ENCODE measurements at regions not wholly inside any gene's neighbourhood (a gene's known extent, or its start where the extent isn't known, plus 50 kb on each side); places are given as distances from the start of the nearest gene placed in this dataset.
"Not testable (repeated sequence)": the region's sequence is repeated elsewhere in the genome, so short reads cannot be mapped to it uniquely, and the experiment has no call there.

DNA sequence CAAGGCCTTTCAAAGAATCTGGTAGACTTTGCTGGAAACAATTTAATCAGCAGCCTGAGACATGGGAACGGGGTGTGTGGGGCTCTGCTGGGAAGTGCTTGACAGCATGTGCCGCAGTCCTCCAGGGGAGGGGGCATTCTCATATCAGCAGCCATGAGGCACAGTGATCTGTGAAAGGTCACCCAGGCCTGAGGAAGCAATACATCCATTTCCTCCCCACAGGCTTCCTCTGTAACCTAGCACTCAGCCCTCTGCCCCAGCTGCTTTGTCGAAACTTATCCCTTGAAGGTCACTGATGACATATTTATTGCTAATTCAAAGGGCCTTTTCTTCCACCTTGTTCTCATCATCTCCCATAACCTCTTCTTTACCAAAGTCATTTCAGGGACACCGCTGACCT, 103.3 kb downstream of the TNFAIP3 start:
- DNase-seq: no peak

DNA sequence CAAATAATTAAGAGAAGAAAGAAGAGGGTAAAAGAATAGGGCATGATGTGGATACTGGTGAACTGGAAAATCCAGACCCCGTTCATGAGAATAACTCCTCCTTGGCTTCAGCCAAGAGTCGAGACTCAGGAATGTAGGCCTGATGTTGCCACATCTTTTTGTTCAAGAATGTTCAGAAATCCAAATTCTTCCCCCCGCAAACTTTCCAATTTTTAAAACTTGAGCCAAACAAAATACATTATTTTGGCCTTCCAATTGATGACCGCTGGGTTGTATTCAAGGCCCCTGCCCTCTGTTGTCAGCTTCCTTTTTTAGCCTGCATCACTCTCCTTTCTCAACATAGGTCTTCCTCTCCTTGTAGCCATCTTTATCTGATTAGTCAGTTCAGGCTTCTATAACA, 106.1 kb downstream of the TNFAIP3 start:
- DNase-seq: no peak

DNA sequence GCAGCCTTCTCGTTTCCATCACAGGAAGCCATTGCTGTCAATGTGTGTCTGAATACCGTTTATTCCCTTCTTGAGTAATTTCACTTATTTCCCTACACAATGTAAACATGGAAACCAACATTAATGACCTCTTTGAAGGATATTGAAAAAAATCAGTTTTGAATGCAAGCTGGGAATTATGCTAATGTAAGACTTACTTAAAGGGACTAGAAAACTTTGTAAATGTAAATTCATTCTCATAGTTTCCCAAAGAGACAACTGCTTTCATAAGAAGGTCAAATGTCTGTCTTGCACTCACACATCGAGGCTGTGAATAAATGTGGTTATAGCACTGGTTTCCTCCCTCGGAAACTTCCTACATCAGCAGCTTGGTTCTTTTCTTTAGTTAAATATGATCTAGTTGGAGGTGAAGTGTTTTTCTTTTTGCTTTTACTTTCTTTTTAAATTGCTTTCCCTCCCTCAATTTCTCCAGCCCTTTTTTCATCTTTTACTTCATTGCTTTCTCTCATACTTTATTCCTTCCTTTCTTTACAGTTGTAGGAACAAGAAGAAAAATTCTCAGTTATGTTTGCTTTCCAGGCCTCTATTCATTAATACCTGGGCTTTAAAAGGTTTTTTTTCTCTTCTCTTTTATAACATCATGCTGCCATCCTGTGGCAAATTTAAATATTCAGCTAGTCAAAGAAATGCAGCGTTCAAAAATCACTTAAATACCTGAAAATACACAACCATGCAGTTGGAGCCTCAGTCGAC, 108.3 kb downstream of the TNFAIP3 start:
- peak; percentile 39 for DNase-seq

DNA sequence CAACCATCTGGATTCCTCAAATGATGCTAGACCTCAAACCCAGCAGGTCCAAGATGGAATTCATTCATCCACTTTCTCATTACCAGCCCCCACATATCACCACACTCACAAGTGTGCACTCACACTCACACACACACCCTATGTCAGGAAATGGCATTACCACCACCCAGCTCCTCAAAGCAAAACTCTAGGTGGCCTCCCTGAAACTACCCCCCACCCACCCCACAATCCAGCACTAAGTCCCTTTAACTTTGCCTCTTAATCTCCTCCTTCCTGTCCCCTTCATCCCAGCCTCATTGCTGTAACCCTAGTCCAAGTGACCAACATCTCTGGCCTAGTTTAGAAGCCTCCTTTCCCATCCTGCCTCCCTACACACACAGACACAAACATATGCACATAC, 109.4 kb downstream of the TNFAIP3 start:
- DNase-seq: no peak

DNA sequence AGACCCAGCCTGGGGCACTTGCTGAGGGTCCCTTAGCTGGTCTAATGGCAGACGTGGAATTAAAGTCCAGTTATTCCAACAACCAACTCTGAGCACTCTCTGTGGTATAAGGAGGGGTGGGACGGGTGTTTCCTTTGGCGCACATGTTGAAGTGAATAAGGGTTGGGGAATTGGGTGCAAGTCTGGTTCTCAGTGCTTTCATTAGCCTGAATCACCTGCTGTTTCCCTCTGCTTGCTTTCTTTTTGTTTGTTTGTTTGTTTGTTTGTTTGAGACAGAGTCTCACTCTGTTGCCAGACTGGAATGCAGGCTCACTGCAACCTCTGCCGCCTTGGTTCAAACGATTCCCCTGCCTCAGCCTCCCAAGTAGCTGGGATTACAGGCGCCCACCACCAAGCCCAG, 110.1 kb downstream of the TNFAIP3 start:
- DNase-seq: no peak

DNA sequence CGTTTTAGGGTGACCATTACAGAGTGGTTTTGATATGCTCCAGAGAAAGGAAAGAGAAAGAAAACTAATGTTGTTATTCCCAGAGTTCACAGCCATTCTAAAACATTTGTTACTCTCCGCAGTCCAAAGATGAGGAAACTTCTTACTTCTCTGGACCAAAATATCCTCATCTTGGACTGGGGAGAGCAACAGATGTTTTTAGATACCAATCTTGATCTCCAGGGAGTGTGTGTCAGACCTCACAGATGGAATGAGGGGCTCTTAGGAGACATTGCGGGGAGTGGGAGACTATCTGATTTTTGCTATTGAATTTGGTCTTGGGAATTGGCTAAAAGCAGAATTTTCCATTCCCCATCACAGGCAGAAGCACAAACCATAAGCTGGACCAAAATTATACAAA, 110.8 kb downstream of the TNFAIP3 start:
- no peak for DNase-seq

DNA sequence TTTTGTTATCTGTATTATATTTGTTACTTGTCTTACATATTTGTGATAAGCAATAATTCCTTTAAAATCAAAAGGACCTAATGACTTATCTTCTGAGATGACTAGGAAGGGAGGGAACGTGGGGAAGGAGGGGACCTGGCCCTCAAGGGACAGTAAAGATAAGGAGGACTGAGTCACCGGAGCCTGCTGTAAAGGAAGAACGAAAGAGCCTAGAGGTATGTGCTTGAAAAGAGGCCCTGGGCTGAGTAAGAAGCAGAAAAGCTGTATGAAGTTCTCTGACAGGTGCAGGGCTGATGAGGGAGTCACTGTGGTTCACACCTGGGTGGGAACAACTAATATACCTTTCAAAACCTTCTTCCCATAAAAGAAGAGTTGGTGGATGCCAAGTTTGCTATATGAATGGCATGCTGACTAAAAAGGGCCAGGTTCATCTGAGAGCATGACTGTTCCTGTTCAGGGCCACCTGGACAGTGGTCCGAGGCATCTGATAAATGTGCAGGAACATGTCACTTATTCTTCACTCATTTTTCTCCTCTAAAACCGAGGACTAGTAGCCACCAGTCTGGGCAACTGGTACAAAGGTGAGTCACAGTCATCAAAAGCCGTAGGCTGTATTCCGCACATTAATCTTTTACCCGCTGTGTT, 111.3 kb downstream of the TNFAIP3 start:
- peak; percentile 23 for DNase-seq

DNA sequence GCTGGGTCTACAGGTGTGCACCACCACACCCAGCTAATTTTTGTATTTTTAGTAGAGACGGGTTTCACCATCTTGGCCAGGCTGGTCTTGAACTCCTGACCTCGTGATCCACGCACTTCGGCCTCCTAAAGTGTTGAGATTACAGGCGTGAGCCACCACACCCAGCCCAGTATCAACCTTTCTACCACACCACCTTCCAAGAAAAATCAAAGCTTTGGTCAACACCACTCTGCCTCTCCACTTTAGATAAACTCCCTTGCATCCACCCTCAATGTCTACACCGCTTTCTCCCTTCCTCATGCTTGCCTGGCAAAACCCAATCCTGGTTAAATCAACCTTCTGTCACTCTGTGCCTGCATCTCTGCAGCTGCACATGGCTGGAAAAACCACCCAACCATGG, 112.2 kb downstream of the TNFAIP3 start:
- not testable (repeated sequence) for DNase-seq

DNA sequence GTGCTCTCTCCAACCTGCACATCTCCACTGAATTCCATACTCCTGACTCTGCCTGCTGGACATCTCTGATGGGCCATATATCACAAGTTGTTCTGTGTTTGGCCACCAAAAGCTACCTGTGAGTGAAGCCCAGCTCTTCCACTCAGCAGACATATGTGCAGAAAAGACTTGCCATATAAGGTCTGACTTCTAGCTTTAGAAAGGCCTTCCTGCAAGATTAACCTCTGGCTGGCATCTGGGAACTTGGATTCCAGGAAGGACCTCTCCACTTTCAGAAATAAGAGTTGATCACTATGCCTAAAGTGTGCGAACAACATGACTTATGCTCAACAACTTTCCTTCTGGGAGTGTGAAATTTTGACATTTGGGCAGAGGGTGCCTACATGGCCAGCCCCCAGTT, 113.7 kb downstream of the TNFAIP3 start:
- DNase-seq: no peak

DNA sequence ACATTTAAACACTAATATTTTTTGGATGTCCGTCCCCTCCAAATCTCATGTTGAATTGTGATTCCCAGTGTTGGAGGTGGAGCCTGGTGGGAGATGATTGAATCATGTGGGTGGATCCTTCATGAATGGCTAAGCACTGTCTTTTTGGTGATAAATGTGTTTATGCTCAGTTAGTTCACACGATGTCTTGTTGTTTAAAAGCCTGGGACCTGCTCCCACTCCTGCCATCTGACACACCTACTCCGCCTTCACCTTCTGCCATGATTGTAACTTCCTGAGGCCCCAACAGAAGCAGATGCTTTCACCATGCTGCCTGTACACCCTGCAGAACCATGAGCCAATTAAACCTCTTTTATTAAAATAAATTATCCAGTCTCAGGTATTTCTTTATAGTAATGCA, 114.7 kb downstream of the TNFAIP3 start:
- no peak for DNase-seq

DNA sequence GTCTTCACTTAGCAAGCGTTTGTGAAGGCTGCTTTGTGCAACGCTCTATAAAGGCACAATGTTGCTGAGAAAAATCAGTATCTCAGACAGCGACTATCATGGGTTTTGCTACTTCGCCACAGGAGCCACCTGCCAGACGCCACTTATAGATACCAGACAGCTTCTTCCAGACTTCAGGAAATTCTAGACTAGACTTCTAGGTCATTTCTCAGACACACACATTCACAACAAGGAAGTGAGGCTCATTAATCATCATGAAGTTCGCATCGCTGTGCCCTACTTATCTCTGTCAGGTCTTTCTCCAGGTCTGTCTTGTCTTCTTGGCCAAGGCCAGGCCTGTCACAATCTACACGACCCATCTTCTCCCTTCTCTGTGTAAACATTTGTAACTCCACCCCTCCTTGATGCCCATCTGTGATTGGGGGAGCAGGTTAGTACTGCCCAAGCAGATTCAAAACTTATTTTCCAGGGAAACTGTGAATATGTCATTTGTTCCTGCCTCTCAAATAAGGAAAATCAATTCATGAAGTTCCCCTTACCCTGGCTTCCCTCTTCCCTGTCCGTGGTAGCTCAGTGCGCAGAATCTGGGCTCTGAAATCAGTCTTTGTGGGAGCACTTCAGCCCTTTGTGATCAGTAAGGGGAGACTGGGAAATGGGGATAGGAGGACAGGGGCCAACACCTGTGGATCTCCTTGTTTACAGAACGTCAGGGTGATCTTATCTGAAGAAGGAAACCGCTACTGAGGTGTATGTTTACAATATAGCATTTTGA, 115.5 kb downstream of the TNFAIP3 start:
- peak; percentile 48 for DNase-seq

DNA sequence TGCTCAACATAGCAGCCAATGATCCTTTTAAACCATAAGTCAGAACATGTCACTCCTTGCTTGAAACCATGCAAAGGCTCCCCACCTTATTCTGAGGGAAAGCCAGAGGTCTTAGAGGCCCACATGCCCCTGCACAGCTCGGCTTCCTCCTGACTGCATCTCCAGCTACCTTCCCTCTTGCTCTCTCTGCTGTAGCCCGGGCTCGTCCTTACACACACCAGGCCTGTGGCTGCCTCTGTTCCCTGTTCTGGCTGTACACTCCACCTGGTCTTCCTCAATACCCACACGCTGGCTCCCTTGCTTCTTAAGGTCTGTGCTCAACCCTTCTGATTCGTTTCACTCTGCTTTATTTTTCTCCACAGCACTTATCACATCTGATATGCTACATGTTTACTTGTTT, 116.2 kb downstream of the TNFAIP3 start:
- no peak for DNase-seq

DNA sequence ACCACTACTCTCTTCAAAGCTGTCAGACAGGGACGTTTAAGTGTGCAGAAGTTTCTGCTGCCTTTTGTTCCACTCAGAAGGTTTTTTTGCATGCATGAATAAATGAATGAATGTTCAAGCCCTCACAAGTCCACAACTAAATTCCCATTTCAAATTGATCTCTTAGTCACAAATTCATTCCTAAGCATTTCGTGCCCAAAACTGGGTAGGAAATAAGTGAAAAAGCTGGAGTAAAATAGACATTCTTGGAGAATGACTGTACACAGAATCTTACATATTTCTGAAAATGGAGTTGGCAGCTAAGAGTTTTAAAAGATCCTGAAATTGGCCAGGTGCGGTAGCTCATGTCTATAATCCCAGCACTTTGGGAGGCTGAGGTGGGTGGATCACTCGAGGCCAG, 117.6 kb downstream of the PERP start:
- no peak for DNase-seq

DNA sequence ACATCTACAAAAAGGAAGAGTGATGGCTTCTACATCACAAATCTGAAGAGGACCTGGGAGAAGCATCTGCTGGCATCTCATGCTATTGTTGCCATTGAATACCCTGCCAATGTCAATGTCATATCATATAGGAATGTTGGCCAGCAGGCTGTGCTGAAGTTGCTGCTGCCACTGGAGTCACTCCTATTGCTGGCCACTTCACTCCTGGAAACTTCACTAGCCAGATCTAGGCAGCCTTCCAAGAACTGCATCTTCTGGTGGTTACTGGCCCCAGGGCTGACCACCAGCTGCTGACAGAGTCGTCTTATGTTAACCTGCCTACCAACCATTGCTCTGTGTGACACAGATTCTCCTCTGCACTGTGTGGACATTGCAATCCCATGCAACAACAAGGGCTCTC, 111.8 kb downstream of the PERP start:
- DNase-seq: no peak

DNA sequence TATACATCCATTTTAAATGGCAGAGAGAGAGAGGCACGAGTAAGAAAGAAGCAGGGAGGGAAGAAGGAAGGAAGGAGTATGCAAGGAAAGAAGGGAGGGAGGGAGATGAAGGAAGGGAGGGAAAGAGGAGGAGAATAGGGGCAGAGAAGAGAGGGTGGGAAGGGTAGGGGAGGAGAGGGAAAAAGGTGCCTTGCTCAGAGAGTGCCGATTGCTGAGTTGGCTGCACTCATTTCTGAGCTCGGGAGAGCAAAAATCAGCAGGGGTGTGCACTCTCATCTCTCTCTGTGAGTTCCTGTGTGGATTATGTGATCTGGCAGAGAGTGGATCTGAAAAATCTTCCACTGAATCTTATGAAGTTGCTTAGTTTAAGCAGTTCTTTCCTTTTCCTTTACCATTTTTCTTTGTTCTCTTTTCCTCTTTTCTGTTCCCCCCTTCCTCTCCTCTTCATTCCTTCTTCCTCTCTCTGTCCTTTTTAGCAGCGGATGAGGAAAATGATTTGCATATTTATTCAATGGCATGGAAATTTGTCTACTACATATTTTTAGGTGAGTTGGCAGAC, 108.7 kb downstream of the PERP start:
- no peak for DNase-seq

DNA sequence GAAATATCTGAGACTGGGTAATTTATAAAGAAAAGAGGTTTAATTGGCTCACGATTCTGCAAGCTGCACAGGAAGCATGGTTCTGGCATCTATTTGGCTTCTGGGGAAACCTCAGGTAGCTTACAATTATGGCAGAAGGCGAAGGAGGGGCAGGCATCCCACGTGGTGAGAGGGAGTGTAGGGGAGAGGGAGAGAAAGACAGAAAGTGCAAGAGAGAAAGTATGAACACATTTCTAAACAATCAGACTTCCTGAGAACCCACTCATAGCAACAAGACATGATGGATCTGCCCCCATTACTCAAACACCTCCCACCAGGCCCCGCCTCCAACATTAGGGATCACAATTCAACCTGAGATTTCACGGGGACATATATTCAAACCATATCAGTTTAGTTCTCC, 107.4 kb downstream of the PERP start:
- no peak for DNase-seq

DNA sequence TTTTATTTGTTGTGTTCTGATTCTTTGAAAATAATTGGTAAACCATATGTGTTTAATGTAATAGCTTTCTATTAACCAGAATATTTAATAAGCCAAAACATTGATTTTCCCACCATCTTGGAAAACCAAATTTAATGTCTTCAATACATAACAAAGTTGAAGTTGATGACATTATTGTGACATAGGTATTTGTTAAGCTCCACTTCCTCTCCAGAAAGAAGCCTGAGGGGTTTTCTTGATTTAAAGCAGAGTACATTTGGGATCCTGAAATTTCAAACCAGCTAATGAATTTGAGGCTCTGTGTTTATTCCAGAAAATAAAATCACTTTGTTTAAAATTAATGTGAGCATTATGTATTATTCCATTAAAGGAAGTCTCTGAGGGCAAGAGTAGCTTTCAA, 106.3 kb downstream of the PERP start:
- DNase-seq: no peak

DNA sequence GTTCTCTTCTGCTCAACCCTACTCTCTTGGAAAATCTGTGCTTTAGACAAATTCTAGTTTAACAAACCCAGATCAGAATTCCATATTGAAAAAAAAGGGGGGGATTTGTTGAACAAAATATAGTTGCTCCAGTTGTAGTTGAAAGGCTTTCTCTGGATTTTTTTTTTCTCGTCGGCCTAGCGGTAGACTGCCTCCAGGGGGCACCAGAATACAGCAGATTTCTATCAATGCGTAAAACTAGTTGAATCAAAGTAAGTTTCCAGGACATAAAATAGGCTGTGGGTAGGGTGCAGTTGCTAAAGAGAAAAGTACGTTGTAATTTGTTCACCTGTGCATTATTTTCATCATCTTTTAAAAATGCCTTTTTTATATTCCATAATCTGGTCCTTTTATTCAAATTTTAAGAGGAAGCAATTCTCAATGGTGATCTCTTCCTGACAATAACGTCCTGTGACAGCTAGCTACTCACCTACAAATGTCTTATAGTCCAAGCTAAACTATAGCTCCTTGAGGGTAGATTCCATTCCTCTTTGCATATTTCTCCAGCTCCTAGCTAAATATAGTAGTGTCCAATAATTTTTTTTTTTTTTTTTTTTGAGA, 105.4 kb downstream of the PERP start:
- DNase-seq: peak; percentile 75

DNA sequence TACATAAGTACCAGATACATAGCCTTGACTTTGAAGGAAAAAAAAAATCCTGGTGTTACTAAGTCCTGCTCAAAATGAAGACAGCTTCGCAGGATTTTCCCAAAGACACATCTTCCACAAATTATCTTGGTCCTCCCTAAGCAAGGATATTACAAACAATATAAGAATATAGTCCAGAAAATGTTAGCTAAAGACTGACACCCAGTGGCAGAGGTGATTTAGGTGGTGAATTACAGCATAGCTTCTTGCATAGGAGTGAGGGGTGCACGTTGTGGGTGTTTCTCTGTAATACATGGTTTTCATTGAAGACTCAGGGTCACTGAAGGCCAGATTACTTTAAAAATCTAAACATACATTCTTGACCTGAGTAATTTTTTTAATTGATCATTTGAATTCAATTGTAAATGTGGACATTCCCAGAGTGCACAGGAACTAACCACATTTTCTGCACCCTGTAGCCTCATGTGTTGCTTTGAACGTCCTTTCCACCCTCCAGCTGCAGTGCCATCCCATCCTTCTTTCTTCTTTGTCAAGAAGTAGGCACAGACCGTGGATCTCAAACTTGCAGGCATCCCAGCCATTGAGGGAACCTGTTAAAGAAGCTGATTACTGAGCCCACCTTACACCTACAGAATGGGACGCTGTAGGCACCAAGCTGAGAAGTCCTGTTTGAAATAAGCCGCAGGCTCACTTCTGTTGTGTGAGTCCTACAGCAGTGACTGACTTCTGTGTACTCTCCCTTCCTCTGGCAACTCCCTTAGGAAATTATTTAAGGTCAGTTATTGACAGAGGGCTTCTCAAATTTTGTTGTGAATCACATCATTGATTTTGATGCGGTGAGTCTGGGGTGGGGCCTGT, 102.6 kb downstream of the PERP start:
- DNase-seq: peak; percentile 36

DNA sequence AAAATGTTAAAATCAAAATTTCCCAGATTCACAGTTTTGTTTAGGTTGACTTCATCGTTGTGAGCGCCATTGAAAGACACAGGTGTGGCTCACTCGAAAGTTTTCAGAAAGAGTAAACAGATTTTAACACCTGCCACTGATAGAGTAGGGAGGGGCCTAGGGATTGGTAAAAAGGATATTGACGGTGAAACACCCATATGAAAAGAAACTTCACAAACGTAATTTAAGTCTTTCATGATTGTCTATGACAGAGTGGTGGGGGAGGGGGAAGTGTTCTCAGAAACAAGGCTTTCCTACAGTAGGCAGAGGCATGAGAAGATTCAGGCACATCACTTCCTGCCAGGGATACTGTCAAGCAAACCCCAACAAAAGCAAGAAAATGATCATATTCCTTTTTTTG, 101.4 kb downstream of the PERP start:
- no peak for DNase-seq

DNA sequence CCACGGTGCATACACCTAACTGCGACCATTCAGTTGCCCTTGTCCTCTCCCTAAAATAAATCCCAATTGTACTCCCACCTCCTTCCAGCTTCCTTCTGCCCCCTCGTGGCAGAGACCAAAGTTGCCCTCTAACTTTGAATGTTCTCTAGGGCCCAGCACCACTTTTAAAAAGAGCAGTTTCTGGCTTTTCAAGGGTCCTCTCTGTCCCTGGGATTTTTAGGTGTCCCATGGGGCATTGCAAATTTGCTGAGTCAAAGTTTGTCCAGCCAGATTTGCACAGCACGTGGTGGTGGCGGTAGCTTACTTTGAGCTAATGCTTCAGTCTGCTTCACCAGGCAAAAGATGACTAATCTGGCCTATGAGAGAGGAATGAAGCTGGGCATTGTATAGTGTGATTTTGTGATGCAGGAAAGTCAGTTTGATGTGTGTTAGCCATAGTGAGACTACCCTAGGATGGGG, 100.2 kb downstream of the PERP start:
- DNase-seq: peak; percentile 34

DNA sequence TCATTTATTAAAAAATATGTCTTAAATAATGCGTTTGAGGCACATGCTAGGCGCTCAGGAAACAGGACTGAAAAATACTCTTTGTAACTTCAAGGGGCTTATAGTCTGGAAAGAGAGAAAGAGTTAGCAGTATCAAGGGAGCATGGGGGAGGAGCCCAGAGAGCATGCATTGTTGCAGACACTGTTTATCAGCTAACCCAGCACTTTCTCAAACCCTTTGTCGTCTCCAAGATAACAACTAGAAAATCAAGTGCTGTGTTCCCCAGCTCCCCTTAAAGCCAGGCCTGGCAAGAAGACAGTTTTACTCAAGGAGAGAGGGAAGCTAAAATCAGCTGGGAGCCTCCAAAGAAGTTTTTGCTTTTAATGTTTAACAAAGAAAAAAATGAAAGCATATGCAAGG, 98.4 kb downstream of the PERP start:
- no peak for DNase-seq
